Adrenal gland (tissue), 9 donors: ENCODE measurements at regions not wholly inside any gene's neighbourhood (a gene's known extent, or its start where the extent isn't known, plus 50 kb on each side); places are given as distances from the start of the nearest gene placed in this dataset.

Experiments used
- DNase-seq, 7 donors: peaks; one replicate each; pipeline ENCODE4 v3.0.0-alpha.2; 2019 to 2020
- H3K27ac ChIP-seq, 5 donors: fragments of 200-600 bp; sonication (generic) in 4 of 5; 1 replicate in 3 of 5; 2 replicates in 2 of 5; pipeline versions ENCODE4 v1.5.1 to v1.8.0; 2016 to 2020; ENCODE audit warnings: mild to moderate bottlenecking in 1 of 5
- H3K27me3 ChIP-seq: fragments of 200-600 bp; 2 replicates; pipeline ENCODE4 v1.8.0; 2021
- H3K36me3 ChIP-seq, 2 donors: fragments of 200-600 bp; replicated peaks in 1 of 2; 1 replicate in 1 of 2; 2 replicates in 1 of 2; pipeline versions ENCODE4 v1.5.1 to v1.8.0; 2018 to 2022
- H3K4me1 ChIP-seq, 2 donors: fragments of 200-600 bp; replicated peaks in 1 of 2; 1 replicate in 1 of 2; 2 replicates in 1 of 2; pipeline versions ENCODE4 v1.5.1 to v1.8.0; 2018 to 2021
- H3K4me3 ChIP-seq, 4 donors: fragments of 200-600 bp; sonication (generic) in 3 of 4; one replicate each; pipeline ENCODE4 v1.5.1; 2016 to 2018
- H3K9me3 ChIP-seq, 3 donors: fragments of 200-600 bp; sonication (generic) in 1 of 3; replicated peaks in 1 of 3; 1 replicate in 2 of 3; 2 replicates in 1 of 3; pipeline versions ENCODE4 v1.5.1 to v1.8.0; 2016 to 2021
- POLR2A ChIP-seq, 2 donors: fragments of 450-650 bp; IDR thresholded peaks; one replicate each; pipeline ENCODE4 v1.6.1; 2017; ENCODE audit warnings: antibody characterized with exemption in 2 of 2, mild to moderate bottlenecking in 2 of 2, moderate library complexity in 1 of 2
- WGBS, 4 donors: extraction: QIAGEN DNeasy Blood & Tissue Kit in 2 of 4; methylation state at CpG; one replicate each; pipeline versions ENCODE4 v1.1.5 to v1.1.7; 2013 to 2017; 5-methylcytosine and 5-hydroxymethylcytosine counted together
- intact Hi-C, 2 donors: fragments of 100-400 bp; cut with DNase I; formaldehyde crosslinking; loops; one replicate each; pipeline versions ENCODE4 v1.14.1 to v1.15.0; 2022 to 2023
- small RNA-seq, 2 donors: library from RNA; depleted of rRNA; stranded (forward); fragments of <200 nt; gene quantifications; one replicate each; pipeline ENCODE3, GENCODE V24; 2016
- TF ChIP-seq, protein P1 (sequence below), 6 experiments: fragments of 450-650 bp in 4 of 6; fragments of 200-600 bp in 2 of 6; sonication (generic) in 1 of 6; IDR thresholded peaks; 1 replicate in 5 of 6; 2 replicates in 1 of 6; pipeline versions ENCODE4 v1.5.1 to v1.8.0; 2016 to 2021; ENCODE audit warnings: antibody characterized with exemption in 6 of 6, mild to moderate bottlenecking in 2 of 6, moderate library complexity in 1 of 6
- donor health status: healthy with polysubstance abuse.
- donor health status: Bipolar disorder and iron deficiency.
- donor health status: DM: yes; HTN: yes; CAD: no.
- donor health status: DM: no; HTN: no; CAD: no.
- donor health status: DM: no; HTN: no; CAD: no.

DNA sequence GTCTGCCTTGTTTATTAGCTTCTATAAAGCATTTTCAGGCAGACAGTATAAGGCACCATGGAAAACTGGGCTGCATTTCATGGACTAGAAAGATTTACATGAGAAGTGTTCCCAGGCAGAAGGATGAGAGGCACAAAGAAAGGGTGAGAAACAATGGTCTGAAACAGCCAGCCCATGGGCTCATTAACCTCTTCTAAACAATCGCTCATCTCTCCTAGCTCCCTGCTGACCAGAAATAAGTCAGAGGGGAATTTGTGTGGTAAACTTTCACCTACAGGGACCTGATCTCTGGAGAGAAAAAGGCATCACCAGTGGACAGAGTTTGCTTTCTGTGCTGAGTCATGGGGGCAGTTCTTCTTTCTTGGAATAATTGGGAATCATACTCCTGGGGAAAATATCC, 51.8 kb upstream of the KIRREL3 start:
- H3K4me3 ChIP-seq = no peak overlapping the region
- H3K9me3 ChIP-seq = no peaks in the 10 kb centered on the region
- WGBS, 4 donors = 57 to 85% (median 74%) methylated on average over 1 of the region's 1 CpG
- no peaks in the 10 kb centered on the region for H3K4me1 ChIP-seq
- no peaks in the 10 kb centered on the region for H3K36me3 ChIP-seq
- intact Hi-C loops = no loop called here
- DNase-seq = no peak
- TF ChIP-seq, protein P1, sequence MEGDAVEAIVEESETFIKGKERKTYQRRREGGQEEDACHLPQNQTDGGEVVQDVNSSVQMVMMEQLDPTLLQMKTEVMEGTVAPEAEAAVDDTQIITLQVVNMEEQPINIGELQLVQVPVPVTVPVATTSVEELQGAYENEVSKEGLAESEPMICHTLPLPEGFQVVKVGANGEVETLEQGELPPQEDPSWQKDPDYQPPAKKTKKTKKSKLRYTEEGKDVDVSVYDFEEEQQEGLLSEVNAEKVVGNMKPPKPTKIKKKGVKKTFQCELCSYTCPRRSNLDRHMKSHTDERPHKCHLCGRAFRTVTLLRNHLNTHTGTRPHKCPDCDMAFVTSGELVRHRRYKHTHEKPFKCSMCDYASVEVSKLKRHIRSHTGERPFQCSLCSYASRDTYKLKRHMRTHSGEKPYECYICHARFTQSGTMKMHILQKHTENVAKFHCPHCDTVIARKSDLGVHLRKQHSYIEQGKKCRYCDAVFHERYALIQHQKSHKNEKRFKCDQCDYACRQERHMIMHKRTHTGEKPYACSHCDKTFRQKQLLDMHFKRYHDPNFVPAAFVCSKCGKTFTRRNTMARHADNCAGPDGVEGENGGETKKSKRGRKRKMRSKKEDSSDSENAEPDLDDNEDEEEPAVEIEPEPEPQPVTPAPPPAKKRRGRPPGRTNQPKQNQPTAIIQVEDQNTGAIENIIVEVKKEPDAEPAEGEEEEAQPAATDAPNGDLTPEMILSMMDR (IDR thresholded peaks at IDR 0.05) = no peak
- no peak for TF ChIP-seq POLR2A (IDR thresholded peaks at IDR 0.05)
- H3K27me3 ChIP-seq = no peaks in the 10 kb centered on the region
- no peak overlapping the region for H3K27ac ChIP-seq

Small RNA genes lying in the stretch of these regions (small RNA-seq; reads per million reads assigned to genes)
- gene RN7SKP279 = 0 reads per million in 2 donors
